GM19023 (cell line): ENCODE measurements at regions not wholly inside any gene's neighbourhood (a gene's known extent, or its start where the extent isn't known, plus 50 kb on each side); places are given as distances from the start of the nearest gene placed in this dataset.

Experiments used
- ATAC-seq: cut with Tn5 transposase; IDR thresholded peaks from one replicate; pipeline ENCODE4 v1.9.1; 2021; ENCODE audit warnings: mild to moderate bottlenecking, moderate library complexity; ENCODE audit not compliant: unreplicated experiment

GRCh38 chr10:3417096-3417495 is 244.5 kb upstream of the PITRM1 start:
- no peak for ATAC-seq

- no peak for ATAC-seq
These were observed 243.5 kb upstream of the PITRM1 start for GRCh38 chr10:3415878-3416605.

GRCh38 chr10:3415038-3415736 is 242.6 kb upstream of the PITRM1 start:
- ATAC-seq: no peak

GRCh38 chr10:3414667-3415023 is 242.1 kb upstream of the PITRM1 start:
- no peak for ATAC-seq

- no peak for ATAC-seq
These were observed 241.5 kb upstream of the PITRM1 start for GRCh38 chr10:3413937-3414666.

- ATAC-seq: no peak
These were observed 240.1 kb upstream of the PITRM1 start for GRCh38 chr10:3412646-3413045.

- no peak for ATAC-seq
These were observed 239.5 kb upstream of the PITRM1 start for GRCh38 chr10:3412071-3412582.

GRCh38 chr10:3411044-3411443 is 238.5 kb upstream of the PITRM1 start:
- no peak for ATAC-seq

GRCh38 chr10:3409928-3410327 is 237.3 kb upstream of the PITRM1 start:
- ATAC-seq: no peak

GRCh38 chr10:3408603-3409365 is 236.2 kb upstream of the PITRM1 start:
- ATAC-seq: no peak

- ATAC-seq: no peak
These were observed 234.6 kb upstream of the PITRM1 start for GRCh38 chr10:3407208-3407607.

- no peak for ATAC-seq
These were observed 234.0 kb upstream of the PITRM1 start for GRCh38 chr10:3406556-3406955.

- ATAC-seq: no peak
These were observed 231.8 kb upstream of the PITRM1 start for GRCh38 chr10:3404381-3404780.

GRCh38 chr10:3402187-3402751 is 229.7 kb upstream of the PITRM1 start:
- no peak for ATAC-seq

- ATAC-seq: no peak
These were observed 228.9 kb upstream of the PITRM1 start for GRCh38 chr10:3401491-3401938.

GRCh38 chr10:3400348-3400747 is 227.8 kb upstream of the PITRM1 start:
- ATAC-seq: no peak

GRCh38 chr10:3399756-3400155 is 227.2 kb upstream of the PITRM1 start:
- ATAC-seq: no peak

- ATAC-seq: no peak
These were observed 226.5 kb upstream of the PITRM1 start for GRCh38 chr10:3398825-3399646.

- ATAC-seq: no peak
These were observed 225.3 kb upstream of the PITRM1 start for GRCh38 chr10:3397846-3398245.

GRCh38 chr10:3397231-3397630 is 224.6 kb upstream of the PITRM1 start:
- no peak for ATAC-seq
